B cell (primary cell): ENCODE measurements at regions not wholly inside any gene's neighbourhood (a gene's known extent, or its start where the extent isn't known, plus 50 kb on each side); places are given as distances from the start of the nearest gene placed in this dataset.

Source experiments
- EZH2 ChIP-seq: IDR thresholded peaks from 2 replicates; pipeline ENCODE4 v1.6.1; 2012; ENCODE audit warnings: borderline replicate concordance, low read depth, mild to moderate bottlenecking, moderate library complexity, low read length; ENCODE audit not compliant: insufficient read depth, poor library complexity, severe bottlenecking
- TF ChIP-seq, protein P1 (sequence below): fragments of 200-600 bp; IDR thresholded peaks from one replicate; pipeline ENCODE4 v1.8.0; 2022; ENCODE audit warnings: antibody characterized with exemption, mild to moderate bottlenecking

DNA sequence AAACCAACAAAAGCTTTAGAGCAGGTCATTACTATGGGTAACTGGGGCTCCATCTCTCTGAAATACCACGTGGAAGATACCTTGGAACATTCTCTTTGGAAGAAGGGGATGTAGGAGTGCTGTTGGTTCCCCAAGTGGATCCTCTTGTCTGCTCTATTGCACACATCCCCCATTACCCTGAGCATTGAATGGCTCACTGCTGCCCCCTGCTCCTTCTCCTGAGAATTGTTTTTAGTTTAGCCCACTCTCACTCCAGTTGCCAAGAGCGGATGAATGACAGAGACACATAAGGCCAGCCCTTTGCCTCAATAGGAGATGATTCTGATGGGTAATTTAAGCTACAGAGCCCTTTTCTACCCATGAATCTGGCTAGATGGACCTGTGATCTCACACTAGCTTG is 135.6 kb upstream of the SUCLG2 start:
- TF ChIP-seq, protein P1, sequence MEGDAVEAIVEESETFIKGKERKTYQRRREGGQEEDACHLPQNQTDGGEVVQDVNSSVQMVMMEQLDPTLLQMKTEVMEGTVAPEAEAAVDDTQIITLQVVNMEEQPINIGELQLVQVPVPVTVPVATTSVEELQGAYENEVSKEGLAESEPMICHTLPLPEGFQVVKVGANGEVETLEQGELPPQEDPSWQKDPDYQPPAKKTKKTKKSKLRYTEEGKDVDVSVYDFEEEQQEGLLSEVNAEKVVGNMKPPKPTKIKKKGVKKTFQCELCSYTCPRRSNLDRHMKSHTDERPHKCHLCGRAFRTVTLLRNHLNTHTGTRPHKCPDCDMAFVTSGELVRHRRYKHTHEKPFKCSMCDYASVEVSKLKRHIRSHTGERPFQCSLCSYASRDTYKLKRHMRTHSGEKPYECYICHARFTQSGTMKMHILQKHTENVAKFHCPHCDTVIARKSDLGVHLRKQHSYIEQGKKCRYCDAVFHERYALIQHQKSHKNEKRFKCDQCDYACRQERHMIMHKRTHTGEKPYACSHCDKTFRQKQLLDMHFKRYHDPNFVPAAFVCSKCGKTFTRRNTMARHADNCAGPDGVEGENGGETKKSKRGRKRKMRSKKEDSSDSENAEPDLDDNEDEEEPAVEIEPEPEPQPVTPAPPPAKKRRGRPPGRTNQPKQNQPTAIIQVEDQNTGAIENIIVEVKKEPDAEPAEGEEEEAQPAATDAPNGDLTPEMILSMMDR, result peak; percentile 73
- no peak for TF ChIP-seq EZH2
